Upper lobe of left lung (tissue), 6 donors: ENCODE measurements at regions not wholly inside any gene's neighbourhood (a gene's known extent, or its start where the extent isn't known, plus 50 kb on each side); places are given as distances from the start of the nearest gene placed in this dataset.

Experiments used
- ATAC-seq, 2 donors: fragments of 200-7000 bp; cut with Tn5 transposase; one replicate each; pipeline ENCODE4 v1.9.1; 2022; ENCODE audit warnings: mild to moderate bottlenecking in 2 of 2, moderate library complexity in 2 of 2; ENCODE audit not compliant: low FRiP score in 2 of 2
- DNase-seq, 2 donors: peaks; one replicate each; pipeline ENCODE4 v3.0.0-alpha.2; 2019 to 2020
- H3K27ac ChIP-seq, 4 donors: fragments of 200-600 bp; sonication (generic); one replicate each; pipeline ENCODE4 v1.5.1; 2016 to 2019
- H3K27me3 ChIP-seq, 4 donors: fragments of 200-600 bp; sonication (generic); one replicate each; pipeline ENCODE4 v1.5.1; 2017 to 2019
- H3K36me3 ChIP-seq, 4 donors: fragments of 200-600 bp; sonication (generic); one replicate each; pipeline ENCODE4 v1.5.1; 2016 to 2019
- H3K4me1 ChIP-seq, 4 donors: fragments of 200-600 bp; sonication (generic); one replicate each; pipeline ENCODE4 v1.5.1; 2018 to 2019
- H3K4me3 ChIP-seq, 4 donors: fragments of 200-600 bp; sonication (generic); one replicate each; pipeline ENCODE4 v1.5.1; 2017 to 2019; ENCODE audit warnings: mild to moderate bottlenecking in 2 of 4, moderate library complexity in 1 of 4
- H3K9me3 ChIP-seq, 4 donors: fragments of 200-600 bp; sonication (generic); one replicate each; pipeline ENCODE4 v1.5.1; 2018 to 2019
- EP300 ChIP-seq, 4 donors: sonication (generic); formaldehyde crosslinking; IDR thresholded peaks; one replicate each; pipeline ENCODE4 v1.5.1; 2017; ENCODE audit warnings: antibody characterized with exemption in 4 of 4, control low read depth in 2 of 4
- POLR2A ChIP-seq, 4 donors: fragments of 450-650 bp; IDR thresholded peaks; one replicate each; pipeline ENCODE4 v1.5.1; 2016 to 2017; ENCODE audit warnings: antibody characterized with exemption in 4 of 4, mild to moderate bottlenecking in 2 of 4
- POLR2AphosphoS5 ChIP-seq, 2 donors: sonication (generic); formaldehyde crosslinking; IDR thresholded peaks; one replicate each; pipeline ENCODE4 v1.5.1; 2017; ENCODE audit warnings: antibody characterized with exemption in 2 of 2
- WGBS, 2 donors: methylation state at CpG; one replicate each; pipeline ENCODE4 v1.1.5; 2017 to 2018; 5-methylcytosine and 5-hydroxymethylcytosine counted together
- TF ChIP-seq, protein P1 (sequence below), 6 experiments: fragments of 450-650 bp in 4 of 6; fragments of 200-600 bp in 2 of 6; sonication (generic) in 2 of 6; IDR thresholded peaks; one replicate each; pipeline ENCODE4 v1.5.1; 2016 to 2019; ENCODE audit warnings: antibody characterized with exemption in 6 of 6
- donor health status: DM: no; HTN: no; CAD: no; lungs with moderate emphysema.
- donor health status: DM: no; HTN: yes; CAD: no; lungs with severe emphysema.

- no peak for ATAC-seq
- TF ChIP-seq EP300 (IDR thresholded peaks at IDR 0.05) (no peak), POLR2A (IDR thresholded peaks at IDR 0.05) (no peak), POLR2AphosphoS5 (IDR thresholded peaks at IDR 0.05) (no peak)
- TF ChIP-seq, protein P1, sequence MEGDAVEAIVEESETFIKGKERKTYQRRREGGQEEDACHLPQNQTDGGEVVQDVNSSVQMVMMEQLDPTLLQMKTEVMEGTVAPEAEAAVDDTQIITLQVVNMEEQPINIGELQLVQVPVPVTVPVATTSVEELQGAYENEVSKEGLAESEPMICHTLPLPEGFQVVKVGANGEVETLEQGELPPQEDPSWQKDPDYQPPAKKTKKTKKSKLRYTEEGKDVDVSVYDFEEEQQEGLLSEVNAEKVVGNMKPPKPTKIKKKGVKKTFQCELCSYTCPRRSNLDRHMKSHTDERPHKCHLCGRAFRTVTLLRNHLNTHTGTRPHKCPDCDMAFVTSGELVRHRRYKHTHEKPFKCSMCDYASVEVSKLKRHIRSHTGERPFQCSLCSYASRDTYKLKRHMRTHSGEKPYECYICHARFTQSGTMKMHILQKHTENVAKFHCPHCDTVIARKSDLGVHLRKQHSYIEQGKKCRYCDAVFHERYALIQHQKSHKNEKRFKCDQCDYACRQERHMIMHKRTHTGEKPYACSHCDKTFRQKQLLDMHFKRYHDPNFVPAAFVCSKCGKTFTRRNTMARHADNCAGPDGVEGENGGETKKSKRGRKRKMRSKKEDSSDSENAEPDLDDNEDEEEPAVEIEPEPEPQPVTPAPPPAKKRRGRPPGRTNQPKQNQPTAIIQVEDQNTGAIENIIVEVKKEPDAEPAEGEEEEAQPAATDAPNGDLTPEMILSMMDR (IDR thresholded peaks at IDR 0.05): no peak
- Histone ChIP-seq H3K9me3 (no peaks in the 10 kb centered on the region), H3K27ac (no peak overlapping the region), H3K4me3 (no peak overlapping the region), H3K36me3 (no peaks in the 10 kb centered on the region), H3K27me3 (no peaks in the 10 kb centered on the region), H3K4me1 (no peaks in the 10 kb centered on the region)
- DNase-seq: no peak
- WGBS, 2 donors: 45 to 50% methylated on average over 2 of the region's 2 CpGs
These were observed 370.8 kb downstream of the TMEM182 start for GRCh38 chr2:103132536-103133217.

DNA sequence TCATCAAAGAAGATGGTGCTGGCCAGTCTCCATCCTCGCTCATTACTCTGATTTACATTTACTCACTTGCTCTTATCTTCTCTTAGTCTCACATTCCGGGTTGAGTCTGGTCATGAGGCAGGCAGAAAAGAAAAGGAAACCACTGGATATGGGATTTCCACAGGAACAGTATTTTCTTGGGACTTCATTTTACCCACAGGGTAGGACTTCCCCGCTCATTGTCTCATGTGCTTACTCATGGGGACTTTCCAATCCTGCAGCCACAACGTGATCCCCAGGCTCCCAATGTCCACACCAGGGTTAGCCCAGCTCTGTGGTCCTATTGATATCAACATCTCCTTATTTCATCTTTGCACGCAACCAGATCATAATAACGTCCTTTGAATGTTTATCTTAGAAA is 373.8 kb downstream of the TMEM182 start:
- 76 to 81% methylated on average over 6 of the region's 6 CpGs for WGBS, 2 donors
- DNase-seq (no peak), ATAC-seq (no peak)
- Histone ChIP-seq H3K4me3 (no peak overlapping the region), H3K36me3 (no peaks in the 10 kb centered on the region), H3K27me3 (no peaks in the 10 kb centered on the region), H3K4me1 (no peaks in the 10 kb centered on the region), H3K27ac (no peak overlapping the region), H3K9me3 (no peaks in the 10 kb centered on the region)
- TF ChIP-seq POLR2A (IDR thresholded peaks at IDR 0.05) (no peak), POLR2AphosphoS5 (IDR thresholded peaks at IDR 0.05) (no peak), EP300 (IDR thresholded peaks at IDR 0.05) (no peak)
- TF ChIP-seq, protein P1 (IDR thresholded peaks at IDR 0.05): no peak

- H3K9me3 ChIP-seq: no peaks in the 10 kb centered on the region
- no peaks in the 10 kb centered on the region for H3K27me3 ChIP-seq
- ATAC-seq (no peak), DNase-seq (no peak)
- H3K4me1 ChIP-seq: no peaks in the 10 kb centered on the region
- no peak overlapping the region for H3K4me3 ChIP-seq
- 75 to 76% methylated on average over 5 of the region's 5 CpGs for WGBS, 2 donors
- TF ChIP-seq POLR2AphosphoS5 (IDR thresholded peaks at IDR 0.05) (no peak), POLR2A (IDR thresholded peaks at IDR 0.05) (no peak), EP300 (IDR thresholded peaks at IDR 0.05) (no peak)
- TF ChIP-seq, protein P1 (IDR thresholded peaks at IDR 0.05): no peak
- H3K27ac ChIP-seq: no peak overlapping the region
- H3K36me3 ChIP-seq: no peaks in the 10 kb centered on the region
These were observed 376.5 kb downstream of the TMEM182 start for GRCh38 chr2:103138123-103138901.

DNA sequence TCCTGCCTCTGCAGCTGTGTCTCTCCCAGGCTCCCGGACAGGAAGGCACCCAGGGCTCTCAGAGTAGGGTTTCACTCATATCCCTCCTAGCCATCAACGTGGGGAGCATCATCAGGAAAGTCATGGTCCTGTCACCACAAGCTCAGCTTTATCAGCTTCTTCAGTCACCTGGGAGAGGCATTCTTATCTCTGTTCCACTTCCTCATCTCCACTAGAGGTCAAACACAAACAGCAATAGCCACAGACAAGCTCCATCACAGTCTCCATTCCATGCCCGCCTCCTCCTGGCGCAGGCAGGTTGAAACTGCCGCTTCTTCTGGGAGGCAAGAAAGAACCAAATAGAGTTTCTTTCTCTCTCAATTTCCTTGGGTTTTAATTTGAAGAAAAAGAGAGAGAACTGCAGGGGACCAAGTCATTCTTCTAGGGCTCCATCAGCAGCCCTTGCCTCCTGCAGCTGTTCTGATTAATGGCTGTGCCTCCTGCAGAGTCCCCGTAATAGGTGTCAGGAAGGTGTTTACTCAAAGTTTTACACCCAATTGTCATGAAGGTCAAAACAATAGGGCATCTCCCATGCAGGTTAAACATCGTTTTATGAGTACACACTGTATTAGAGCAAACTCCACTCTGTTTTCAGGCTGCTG is 377.9 kb downstream of the TMEM182 start:
- no peak overlapping the region for H3K27ac ChIP-seq
- 58 to 60% methylated on average over 7 of the region's 7 CpGs for WGBS, 2 donors
- ATAC-seq (no peak), DNase-seq (no peak)
- H3K36me3 ChIP-seq: no peaks in the 10 kb centered on the region
- H3K27me3 ChIP-seq: no peaks in the 10 kb centered on the region
- no peak for TF ChIP-seq POLR2A (IDR thresholded peaks at IDR 0.05)
- TF ChIP-seq POLR2AphosphoS5 (IDR thresholded peaks at IDR 0.05): no peak
- TF ChIP-seq, protein P1 (IDR thresholded peaks at IDR 0.05): no peak
- no peak for TF ChIP-seq EP300 (IDR thresholded peaks at IDR 0.05)
- no peaks in the 10 kb centered on the region for H3K4me1 ChIP-seq
- no peak overlapping the region for H3K4me3 ChIP-seq
- H3K9me3 ChIP-seq: no peaks in the 10 kb centered on the region
